RWPE2 (cell line): ENCODE measurements at regions not wholly inside any gene's neighbourhood (a gene's known extent, or its start where the extent isn't known, plus 50 kb on each side); places are given as distances from the start of the nearest gene placed in this dataset.
A peak's percentile ranks its signal among the peaks of the same experiment; 100 is the strongest.

Experiments
- ATAC-seq: fragments of 200-7000 bp; cut with Tn5 transposase; 3 replicates; pipeline ENCODE4 v1.9.1; 2021; ENCODE audit warnings: low read depth
- DNase-seq: peaks from one replicate; pipeline ENCODE4 v3.0.0-alpha.2; 2020; ENCODE audit warnings: low spot score
- H3K27ac ChIP-seq: fragments of 450-650 bp; 2 replicates; pipeline ENCODE4 v1.5.1; 2017; ENCODE audit warnings: mild to moderate bottlenecking; ENCODE audit not compliant: poor library complexity, severe bottlenecking
- H3K27me3 ChIP-seq: fragments of 250-450 bp; sonication (Bioruptor Pico); 2 replicates; pipeline ENCODE4 v1.5.1; 2021; ENCODE audit warnings: mild to moderate bottlenecking, moderate library complexity; ENCODE audit not compliant: insufficient read depth, poor library complexity, severe bottlenecking
- H3K36me3 ChIP-seq: fragments of 250-450 bp; sonication (Bioruptor Pico); 2 replicates; pipeline ENCODE4 v1.5.1; 2020; ENCODE audit warnings: low read depth, mild to moderate bottlenecking, moderate library complexity
- H3K4me1 ChIP-seq: fragments of 250-450 bp; sonication (Bioruptor Pico); 2 replicates; pipeline ENCODE4 v1.5.1; 2021; ENCODE audit warnings: mild to moderate bottlenecking, moderate library complexity; ENCODE audit not compliant: insufficient read depth, poor library complexity, severe bottlenecking
- H3K4me3 ChIP-seq: fragments of 250-450 bp; sonication (Bioruptor Pico); 2 replicates; pipeline ENCODE4 v1.5.1; 2021; ENCODE audit warnings: mild to moderate bottlenecking, moderate library complexity; ENCODE audit not compliant: severe bottlenecking
- H3K9me3 ChIP-seq: fragments of 250-450 bp; sonication (Bioruptor Pico); 2 replicates; pipeline ENCODE4 v1.5.1; 2021; ENCODE audit warnings: mild to moderate bottlenecking, moderate library complexity; ENCODE audit not compliant: severe bottlenecking
- CTCF ChIP-seq: fragments of 450-650 bp; IDR thresholded peaks from one replicate; pipeline ENCODE4 v1.5.1; 2017; ENCODE audit warnings: mild to moderate bottlenecking, moderate library complexity; ENCODE audit not compliant: poor library complexity, severe bottlenecking

- Histone ChIP-seq H3K4me3 (no peak overlapping the region), H3K27ac (no peak overlapping the region), H3K9me3 (no peaks in the 10 kb centered on the region), H3K36me3 (no peaks in the 10 kb centered on the region), H3K27me3 (no peaks in the 10 kb centered on the region), H3K4me1 (peaks cover 4% of the 10 kb centered on the region)
- no peak for ATAC-seq
- no peak for DNase-seq
- no peak for TF ChIP-seq CTCF
These were observed 81.3 kb upstream of the CADM1 start for GRCh38 chr11:115585361-115586024.

- Histone ChIP-seq H3K36me3 (no peaks in the 10 kb centered on the region), H3K4me3 (no peak overlapping the region), H3K27ac (peak overlapping the region; percentile 10), H3K4me1 (peaks cover 7% of the 10 kb centered on the region), H3K27me3 (no peaks in the 10 kb centered on the region), H3K9me3 (no peaks in the 10 kb centered on the region)
- ATAC-seq (peak; percentile 44; the same call in 2 of the 3 replicates), DNase-seq (no peak)
- no peak for TF ChIP-seq CTCF
These were observed 77.8 kb upstream of the CADM1 start for GRCh38 chr11:115581871-115582639.

GRCh38 chr11:115580927-115581680 is 76.9 kb upstream of the CADM1 start:
- no peak overlapping the region for H3K4me3 ChIP-seq
- H3K36me3 ChIP-seq, result no peaks in the 10 kb centered on the region
- DNase-seq (no peak), ATAC-seq (peak; percentile 48; the same call in 2 of the 3 replicates)
- TF ChIP-seq CTCF, result no peak
- no peaks in the 10 kb centered on the region for H3K9me3 ChIP-seq
- peak overlapping the region; percentile 10 for H3K27ac ChIP-seq
- no peaks in the 10 kb centered on the region for H3K27me3 ChIP-seq
- H3K4me1 ChIP-seq, result peaks cover 15% of the 10 kb centered on the region

GRCh38 chr11:115580416-115580815 is 76.2 kb upstream of the CADM1 start:
- no peak for TF ChIP-seq CTCF
- H3K36me3 ChIP-seq, result no peaks in the 10 kb centered on the region
- no peak overlapping the region for H3K27ac ChIP-seq
- DNase-seq (no peak), ATAC-seq (no peak)
- peaks cover 15% of the 10 kb centered on the region for H3K4me1 ChIP-seq
- no peaks in the 10 kb centered on the region for H3K27me3 ChIP-seq
- no peak overlapping the region for H3K4me3 ChIP-seq
- no peaks in the 10 kb centered on the region for H3K9me3 ChIP-seq
